B cell (primary cell): ENCODE measurements at regions not wholly inside any gene's neighbourhood (a gene's known extent, or its start where the extent isn't known, plus 50 kb on each side); places are given as distances from the start of the nearest gene placed in this dataset.

Experiments
- ATAC-seq: fragments of 200-7000 bp; cut with Tn5 transposase; one replicate; pipeline ENCODE4 v1.10.0; 2021; ENCODE audit warnings: low read depth, mild to moderate bottlenecking, moderate number of reproducible peaks, moderate library complexity
- CTCF ChIA-PET: fragments of 350-600 bp; sonication (Branson Sonifier 250); formaldehyde crosslinking; loops from one replicate; lab custom pipeline; 2021; ENCODE audit warnings: antibody characterized with exemption, inconsistent platforms; lab: Charles Lee
- POLR2A ChIA-PET: fragments of 350-600 bp; sonication (Branson Sonifier 250); formaldehyde crosslinking; loops from one replicate; lab custom pipeline; 2021; ENCODE audit warnings: antibody characterized with exemption; lab: Charles Lee
- DNase-seq: peaks from one replicate; pipeline ENCODE4 v3.0.0; 2013
- H2AFZ ChIP-seq: 2 replicates; pipeline ENCODE4 v1.6.1; 2012; ENCODE audit warnings: mild to moderate bottlenecking, low read depth, low read length; ENCODE audit not compliant: insufficient read depth, poor library complexity, severe bottlenecking
- H3K27ac ChIP-seq, 2 donors: 1 replicate in 1 of 2; 2 replicates in 1 of 2; pipeline ENCODE4 v1.5.1; 2012 to 2013; ENCODE audit warnings: low read length in 2 of 2, mild to moderate bottlenecking in 2 of 2, moderate library complexity in 1 of 2
- H3K27me3 ChIP-seq, 4 experiments: fragments of 200-600 bp in 1 of 4; sonication (generic) in 1 of 4; replicated peaks in 1 of 4; 1 replicate in 2 of 4; 2 replicates in 2 of 4; pipeline versions ENCODE4 v1.6.1 to v1.7.0; 2013 to 2016; ENCODE audit warnings: low read length in 3 of 4, mild to moderate bottlenecking in 2 of 4, mixed read lengths in 1 of 4, moderate library complexity in 1 of 4; ENCODE audit not compliant: insufficient read depth in 4 of 4, control insufficient read depth in 3 of 4; ENCODE audit errors: control extremely low read depth in 1 of 4
- H3K36me3 ChIP-seq, 2 experiments: replicated peaks in 1 of 2; 1 replicate in 1 of 2; 2 replicates in 1 of 2; pipeline versions ENCODE4 v1.6.1 to v1.7.1; 2013; ENCODE audit warnings: low read length in 1 of 2; ENCODE audit not compliant: insufficient read depth in 2 of 2, control insufficient read depth in 1 of 2; ENCODE audit errors: control extremely low read depth in 1 of 2, extremely low read depth in 1 of 2
- H3K4me1 ChIP-seq, 2 donors: fragments of 200-600 bp in 1 of 2; sonication (generic) in 1 of 2; 1 replicate in 1 of 2; 2 replicates in 1 of 2; pipeline versions ENCODE4 v1.5.1 to v1.6.1; 2013 to 2017; ENCODE audit warnings: low read length in 2 of 2; ENCODE audit not compliant: control insufficient read depth in 2 of 2, insufficient read depth in 2 of 2
- H3K4me2 ChIP-seq: replicated peaks from 2 replicates; pipeline ENCODE3; 2012; ENCODE audit warnings: mild to moderate bottlenecking, low read depth, low read length; ENCODE audit not compliant: poor library complexity, severe bottlenecking
- H3K4me3 ChIP-seq, 5 experiments: fragments of 200-600 bp in 1 of 5; sonication (generic) in 1 of 5; 1 replicate in 3 of 5; 2 replicates in 2 of 5; pipeline versions ENCODE4 v1.5.1 to v1.7.0; 2011 to 2016; ENCODE audit warnings: low read length in 4 of 5, mild to moderate bottlenecking in 4 of 5, low read depth in 2 of 5, control low read depth in 1 of 5, moderate library complexity in 1 of 5; ENCODE audit not compliant: insufficient read depth in 1 of 5; ENCODE audit errors: control extremely low read depth in 1 of 5, extremely low read depth in 1 of 5
- H3K79me2 ChIP-seq: fragments of 200-600 bp; sonication (generic); one replicate; pipeline ENCODE4 v1.6.0; 2016; ENCODE audit warnings: low read length; ENCODE audit not compliant: control insufficient read depth, insufficient read depth
- H3K9ac ChIP-seq: fragments of 200-600 bp; sonication (generic); 2 replicates; pipeline ENCODE4 v1.6.1; 2017; ENCODE audit warnings: mild to moderate bottlenecking, low read length, moderate library complexity
- H3K9me3 ChIP-seq, 3 donors: one replicate each; pipeline versions ENCODE4 v1.6.1 to v1.7.1; 2013; ENCODE audit warnings: low read length in 2 of 3; ENCODE audit not compliant: control insufficient read depth in 2 of 3, insufficient read depth in 1 of 3; ENCODE audit errors: control extremely low read depth in 1 of 3
- H4K20me1 ChIP-seq: 2 replicates; pipeline ENCODE4 v1.6.0; 2012; ENCODE audit warnings: mild to moderate bottlenecking, low read length; ENCODE audit not compliant: insufficient read depth, control insufficient read depth, poor library complexity, severe bottlenecking
- H3K27ac Mint-ChIP-seq: one replicate; pipeline ENCODE4 v1.8.0; 2021; ENCODE audit warnings: mixed read lengths
- H3K27me3 Mint-ChIP-seq: one replicate; pipeline ENCODE4 v1.8.0; 2021; ENCODE audit warnings: mixed read lengths
- H3K4me1 Mint-ChIP-seq: one replicate; pipeline ENCODE4 v1.8.0; 2021; ENCODE audit warnings: mixed read lengths
- H3K4me3 Mint-ChIP-seq: one replicate; pipeline ENCODE4 v1.8.0; 2021; ENCODE audit warnings: mixed read lengths
- H3K9me3 Mint-ChIP-seq: one replicate; pipeline ENCODE4 v1.8.0; 2022; ENCODE audit warnings: mixed read lengths; ENCODE audit not compliant: insufficient read depth
- EZH2 ChIP-seq: IDR thresholded peaks from 2 replicates; pipeline ENCODE4 v1.6.1; 2012; ENCODE audit warnings: borderline replicate concordance, low read depth, mild to moderate bottlenecking, moderate library complexity, low read length; ENCODE audit not compliant: insufficient read depth, poor library complexity, severe bottlenecking
- WGBS: methylation state at CpG from one replicate; pipeline ENCODE4 v1.1.5; 2013; ENCODE audit warnings: missing lambda C conversion rate; ENCODE audit not compliant: insufficient coverage; 5-methylcytosine and 5-hydroxymethylcytosine counted together
- intact Hi-C: fragments of 100-400 bp; cut with micrococcal nuclease; formaldehyde crosslinking; loops from one replicate; pipeline ENCODE4 v1.10.0; 2022
- TF ChIP-seq, protein P1 (sequence below): fragments of 200-600 bp; IDR thresholded peaks from one replicate; pipeline ENCODE4 v1.8.0; 2022; ENCODE audit warnings: antibody characterized with exemption, mild to moderate bottlenecking

DNA sequence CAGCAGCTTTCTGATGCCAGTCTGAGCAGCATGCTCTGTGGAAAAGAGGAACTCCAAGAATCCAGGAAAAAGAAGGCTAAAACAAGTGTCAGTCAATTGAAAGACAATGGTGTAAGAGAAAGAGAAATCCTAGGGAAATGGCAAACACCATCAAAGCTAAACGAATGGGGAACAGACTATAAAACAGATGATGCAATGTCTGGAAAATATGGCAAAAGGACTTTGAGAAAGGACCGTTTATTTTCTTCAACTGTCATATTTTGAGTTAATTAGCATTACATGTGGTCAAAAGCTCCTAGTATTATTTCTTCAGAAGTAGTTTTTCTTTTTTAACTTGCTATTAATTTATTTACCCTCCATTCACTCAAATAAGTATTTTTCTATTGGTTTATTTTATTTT is 465.2 kb downstream of the LRRC70 start:
- Histone ChIP-seq H3K79me2 (no peaks in the 10 kb centered on the region), H3K4me1 (no peaks in the 10 kb centered on the region), H3K27me3 (no peaks in the 10 kb centered on the region), H3K4me3 (no peak overlapping the region), H4K20me1 (no peaks in the 10 kb centered on the region), H3K9me3 (no peaks in the 10 kb centered on the region), H3K36me3 (no peaks in the 10 kb centered on the region), H3K4me2 (no peak overlapping the region), H2AFZ (no peak overlapping the region), H3K9ac (no peak overlapping the region), H3K27ac (no peak overlapping the region)
- no peaks in the 10 kb centered on the region for H3K4me1 Mint-ChIP-seq
- no peaks in the 10 kb centered on the region for H3K27me3 Mint-ChIP-seq
- CTCF ChIA-PET = no interaction called here
- intact Hi-C loops = no loop called here
- DNase-seq (no peak), ATAC-seq (no peak)
- no peak overlapping the region for H3K27ac Mint-ChIP-seq
- no peak overlapping the region for H3K4me3 Mint-ChIP-seq
- no peaks in the 10 kb centered on the region for H3K9me3 Mint-ChIP-seq
- no CpG with 5 or more reads among the region's 2 CpGs for WGBS
- TF ChIP-seq, protein P1, sequence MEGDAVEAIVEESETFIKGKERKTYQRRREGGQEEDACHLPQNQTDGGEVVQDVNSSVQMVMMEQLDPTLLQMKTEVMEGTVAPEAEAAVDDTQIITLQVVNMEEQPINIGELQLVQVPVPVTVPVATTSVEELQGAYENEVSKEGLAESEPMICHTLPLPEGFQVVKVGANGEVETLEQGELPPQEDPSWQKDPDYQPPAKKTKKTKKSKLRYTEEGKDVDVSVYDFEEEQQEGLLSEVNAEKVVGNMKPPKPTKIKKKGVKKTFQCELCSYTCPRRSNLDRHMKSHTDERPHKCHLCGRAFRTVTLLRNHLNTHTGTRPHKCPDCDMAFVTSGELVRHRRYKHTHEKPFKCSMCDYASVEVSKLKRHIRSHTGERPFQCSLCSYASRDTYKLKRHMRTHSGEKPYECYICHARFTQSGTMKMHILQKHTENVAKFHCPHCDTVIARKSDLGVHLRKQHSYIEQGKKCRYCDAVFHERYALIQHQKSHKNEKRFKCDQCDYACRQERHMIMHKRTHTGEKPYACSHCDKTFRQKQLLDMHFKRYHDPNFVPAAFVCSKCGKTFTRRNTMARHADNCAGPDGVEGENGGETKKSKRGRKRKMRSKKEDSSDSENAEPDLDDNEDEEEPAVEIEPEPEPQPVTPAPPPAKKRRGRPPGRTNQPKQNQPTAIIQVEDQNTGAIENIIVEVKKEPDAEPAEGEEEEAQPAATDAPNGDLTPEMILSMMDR = no peak
- no peak for TF ChIP-seq EZH2
- POLR2A ChIA-PET = no interaction called here

DNA sequence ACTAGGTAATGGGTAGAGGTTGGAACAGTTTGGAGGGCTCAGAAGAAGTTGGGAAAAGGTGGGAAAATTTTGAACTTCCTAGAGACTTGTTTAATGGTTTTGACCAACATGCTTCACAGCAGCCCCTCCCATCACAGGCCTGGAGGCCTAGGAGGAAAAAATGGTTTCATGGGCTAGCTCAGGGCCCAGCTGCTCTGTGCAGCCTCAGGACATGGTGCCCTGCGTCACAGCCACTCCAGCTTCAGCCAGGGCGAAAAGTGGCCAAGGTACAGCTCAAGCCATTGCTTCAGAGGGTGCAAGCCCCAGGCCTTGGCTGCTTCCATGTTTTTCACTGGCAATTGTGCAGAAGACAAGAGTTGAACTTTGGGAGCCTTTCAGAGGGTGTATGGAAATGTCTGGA is 453.7 kb downstream of the LRRC70 start:
- Histone ChIP-seq H3K4me3 (no peak overlapping the region), H3K4me2 (no peak overlapping the region), H3K36me3 (no peaks in the 10 kb centered on the region), H4K20me1 (no peaks in the 10 kb centered on the region), H3K27ac (no peak overlapping the region), H3K79me2 (no peaks in the 10 kb centered on the region), H3K9me3 (peaks cover 2 to 19% (median 18%) of the 10 kb centered on the region in 3 donors), H3K4me1 (no peaks in the 10 kb centered on the region), H2AFZ (no peak overlapping the region), H3K9ac (no peak overlapping the region), H3K27me3 (no peaks in the 10 kb centered on the region)
- Mint-ChIP-seq H3K27ac (no peak overlapping the region), H3K9me3 (peaks cover 14% of the 10 kb centered on the region), H3K27me3 (no peaks in the 10 kb centered on the region), H3K4me3 (no peak overlapping the region), H3K4me1 (no peaks in the 10 kb centered on the region)
- CTCF ChIA-PET = no interaction called here
- POLR2A ChIA-PET = no interaction called here
- 84% methylated on average over 2 of the region's 2 CpGs for WGBS
- TF ChIP-seq, protein P1 = no peak
- no peak for TF ChIP-seq EZH2
- intact Hi-C loops = no loop called here
- DNase-seq (no peak), ATAC-seq (no peak)
